Mucosa of gallbladder (tissue), 1 donor: ENCODE measurements at regions not wholly inside any gene's neighbourhood (a gene's known extent, or its start where the extent isn't known, plus 50 kb on each side); places are given as distances from the start of the nearest gene placed in this dataset.
"Not testable (repeated sequence)": the region's sequence is repeated elsewhere in the genome, so short reads cannot be mapped to it uniquely, and the experiment has no call there.

ENCODE experiments used
- DNase-seq: peaks from one replicate; pipeline ENCODE4 v3.0.0-alpha.2; 2020; ENCODE audit warnings: low spot score
- donor health status: DM: no; HTN: no; CAD: no.

DNA sequence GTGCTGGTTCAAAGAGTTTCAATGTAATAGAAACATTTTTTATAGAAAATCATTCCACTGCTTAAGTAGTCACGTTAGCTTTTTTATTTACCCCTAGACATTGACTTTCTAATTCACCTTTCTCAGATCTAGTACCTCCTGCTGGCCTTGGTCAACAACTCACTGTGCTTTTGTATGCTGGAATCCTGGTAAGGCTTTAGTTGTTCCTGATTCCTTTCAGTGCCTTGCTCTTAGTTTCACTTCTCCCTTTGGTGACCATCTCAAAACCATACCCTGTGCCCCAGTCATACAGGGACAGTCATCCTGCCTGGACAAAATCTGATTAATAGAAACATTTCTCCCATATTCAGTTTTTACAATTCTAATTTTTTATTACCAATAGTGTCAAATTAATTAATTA lies 130.2 kb downstream of the GPR37 start:
- no peak for DNase-seq

GRCh38 chr7:124633740-124634139 lies 131.9 kb downstream of the GPR37 start:
- DNase-seq = no peak

DNA sequence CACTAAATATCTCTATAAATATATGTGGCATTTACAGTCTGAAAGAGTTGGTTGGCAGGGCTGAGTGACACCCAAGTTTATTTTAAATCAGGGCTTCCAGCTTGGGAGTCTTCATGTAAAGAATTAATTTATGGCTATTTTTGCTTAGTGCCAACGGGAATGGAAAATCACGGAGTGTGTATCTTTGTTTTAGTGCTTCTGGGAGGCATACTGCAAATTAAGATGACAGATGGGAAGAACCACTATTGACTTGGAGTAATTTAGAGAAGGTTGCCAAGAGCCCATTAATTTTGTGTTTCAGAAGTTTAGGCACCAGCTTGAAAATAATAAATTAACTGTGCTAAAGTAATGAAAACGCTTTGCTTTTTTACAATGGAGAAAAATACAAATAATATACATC lies 135.2 kb downstream of the GPR37 start:
- no peak for DNase-seq

- DNase-seq = no peak
Observed at GRCh38 chr7:124618871-124619270, 146.7 kb downstream of the GPR37 start.

- not testable (repeated sequence) for DNase-seq
Observed at GRCh38 chr7:124618051-124618450, 147.5 kb downstream of the GPR37 start.

GRCh38 chr7:124603066-124603465 lies 162.5 kb downstream of the GPR37 start:
- no peak for DNase-seq

- no peak for DNase-seq
Observed at GRCh38 chr7:124597509-124597908, 168.1 kb downstream of the GPR37 start.

- no peak for DNase-seq
Observed at GRCh38 chr7:124596881-124597280, 168.7 kb downstream of the GPR37 start.

DNA sequence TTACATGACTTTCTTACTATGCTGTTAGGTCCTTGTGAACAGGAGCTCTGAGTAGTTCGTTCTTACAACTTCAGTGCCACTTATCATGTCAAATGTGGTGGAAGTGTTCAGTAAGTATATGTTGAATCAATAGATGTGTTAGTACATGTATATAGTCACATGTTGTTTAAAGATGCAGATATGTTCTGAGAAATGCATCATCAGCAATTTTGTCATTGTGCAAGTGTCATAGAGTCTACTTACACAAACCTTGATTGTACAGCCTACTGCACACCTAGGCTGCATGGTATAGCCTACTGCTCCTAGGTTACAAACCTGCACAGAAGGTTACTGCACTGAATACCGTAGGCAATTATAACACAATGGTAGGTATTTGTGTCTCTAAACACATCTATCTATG lies 174.8 kb downstream of the GPR37 start:
- no peak for DNase-seq

- no peak for DNase-seq
Observed at GRCh38 chr7:124577256-124577655, 188.3 kb downstream of the GPR37 start.

DNA sequence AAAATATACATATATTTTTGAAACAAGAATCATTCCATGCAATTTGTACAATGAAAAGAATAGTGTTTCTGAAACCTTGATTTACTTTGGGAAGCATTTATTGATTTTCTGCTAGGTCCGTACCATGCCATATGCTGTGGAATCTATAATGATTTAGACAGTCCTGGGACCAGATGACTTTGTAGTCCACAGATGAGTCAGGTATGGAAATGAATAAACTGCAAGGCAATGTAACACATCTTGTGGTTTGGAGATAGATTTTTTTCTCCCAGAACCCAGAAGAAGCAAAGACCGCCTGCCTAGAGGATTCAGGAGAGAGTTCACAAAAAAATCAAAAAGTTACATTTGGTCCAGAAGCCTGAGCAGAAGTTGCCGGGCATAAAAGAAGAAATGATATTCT lies 190.4 kb downstream of the GPR37 start:
- no peak for DNase-seq

GRCh38 chr7:124570558-124570957 lies 195.0 kb downstream of the GPR37 start:
- DNase-seq = no peak

DNA sequence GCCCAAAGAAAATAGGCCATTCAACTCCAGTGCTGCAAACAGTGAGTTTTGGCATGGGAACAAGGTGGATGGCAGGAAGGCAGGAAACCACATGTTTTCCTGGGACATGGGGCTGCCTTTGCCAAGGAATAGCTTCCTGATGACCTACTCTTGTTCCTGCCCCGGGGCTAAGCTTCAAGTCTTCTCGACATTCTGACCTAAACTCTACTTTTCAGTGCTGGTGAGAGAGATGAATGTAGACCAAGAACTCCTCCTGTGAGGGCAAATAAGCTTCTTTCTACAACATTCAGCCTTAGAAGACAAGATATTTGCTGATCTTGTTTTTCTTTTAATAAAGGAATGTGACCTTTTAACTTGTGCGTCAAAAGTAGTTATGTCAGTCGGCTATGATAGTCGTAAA lies 199.0 kb downstream of the GPR37 start:
- DNase-seq = peak; percentile 38

DNA sequence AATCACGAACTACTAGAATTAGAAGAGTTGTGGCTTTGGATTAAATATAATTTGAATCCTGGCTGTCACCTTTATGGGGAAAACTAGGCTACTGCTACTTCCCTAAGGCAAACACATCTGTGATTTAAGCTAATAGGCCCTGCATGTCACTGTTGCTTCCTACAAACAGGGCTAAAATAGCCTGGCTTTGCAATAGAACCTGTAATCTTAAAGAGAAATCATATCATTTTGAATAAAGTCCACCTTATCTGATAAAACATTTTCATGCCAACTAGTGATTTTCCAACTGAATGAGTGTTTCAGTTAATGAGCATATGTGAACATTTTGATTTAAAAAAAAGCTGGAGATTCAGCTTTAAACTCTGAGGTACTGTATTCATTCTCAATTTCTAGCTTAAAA lies 208.0 kb downstream of the GPR37 start:
- no peak for DNase-seq

DNA sequence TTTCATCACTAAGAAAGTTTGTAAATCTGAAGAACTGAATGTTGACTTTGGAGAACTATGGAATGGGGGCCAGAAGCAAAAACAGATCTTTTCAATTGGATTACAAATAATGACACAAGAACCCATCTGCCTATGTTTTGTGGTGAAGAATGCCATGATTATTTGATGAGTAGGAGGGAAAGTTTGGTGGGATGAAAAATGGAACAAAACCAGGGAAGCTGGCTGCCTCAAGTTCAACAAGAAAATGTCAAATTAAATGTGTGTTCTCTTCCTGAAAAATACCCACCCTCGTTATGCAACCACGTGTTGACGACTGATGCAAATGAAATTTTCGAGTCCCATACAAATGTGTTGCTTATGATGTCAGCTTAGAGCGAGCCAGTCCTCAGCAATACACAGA lies 208.5 kb downstream of the GPR37 start:
- no peak for DNase-seq

DNA sequence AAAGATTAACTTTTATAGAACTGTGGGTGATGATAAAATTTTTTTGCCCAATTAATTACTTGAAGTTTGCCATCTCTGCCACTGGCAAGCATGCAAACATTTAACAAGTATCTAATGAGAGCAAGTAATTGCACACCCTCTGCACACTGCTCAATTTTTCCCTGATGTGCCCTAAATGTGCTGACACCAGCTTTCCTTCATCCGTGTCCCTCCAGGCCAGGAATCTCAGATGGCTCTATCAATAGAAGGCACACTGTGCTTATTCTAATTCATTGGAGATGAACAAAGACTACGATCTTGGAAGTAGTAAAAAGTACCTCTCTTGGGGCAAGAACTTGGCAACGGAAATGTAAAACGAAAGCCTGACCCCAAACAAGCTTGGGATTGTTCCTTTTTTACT lies 212.1 kb downstream of the GPR37 start:
- no peak for DNase-seq

- no peak for DNase-seq
Observed at GRCh38 chr7:124552217-124552616, 213.4 kb downstream of the GPR37 start.

GRCh38 chr7:124550036-124550435 lies 215.6 kb downstream of the GPR37 start:
- no peak for DNase-seq

GRCh38 chr7:124542476-124542875 lies 223.1 kb downstream of the GPR37 start:
- DNase-seq = no peak

GRCh38 chr7:124536156-124536762 lies 229.3 kb downstream of the GPR37 start:
- no peak for DNase-seq

DNA sequence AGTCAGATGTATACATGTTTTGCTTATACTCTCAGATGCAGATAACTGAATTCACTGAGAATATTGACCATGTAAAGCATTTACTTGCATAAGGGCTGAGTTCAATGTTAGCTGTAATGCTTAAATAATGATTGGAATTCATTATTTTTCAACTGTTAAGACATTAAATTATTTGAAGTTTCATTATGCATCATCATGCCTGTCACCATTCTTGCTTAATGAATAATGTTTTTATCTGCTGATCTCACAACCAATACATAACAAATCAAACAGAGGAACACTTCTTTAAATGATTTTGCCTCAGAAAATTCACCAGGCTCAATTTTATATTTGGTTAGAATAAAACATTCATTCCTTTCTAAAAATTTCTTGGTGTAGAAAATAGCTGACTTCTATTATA lies 233.4 kb downstream of the GPR37 start:
- DNase-seq = no peak

- no peak for DNase-seq
Observed at GRCh38 chr7:124516911-124517310, 248.7 kb downstream of the GPR37 start.

GRCh38 chr7:124515106-124515830 lies 250.3 kb downstream of the GPR37 start:
- DNase-seq = no peak

DNA sequence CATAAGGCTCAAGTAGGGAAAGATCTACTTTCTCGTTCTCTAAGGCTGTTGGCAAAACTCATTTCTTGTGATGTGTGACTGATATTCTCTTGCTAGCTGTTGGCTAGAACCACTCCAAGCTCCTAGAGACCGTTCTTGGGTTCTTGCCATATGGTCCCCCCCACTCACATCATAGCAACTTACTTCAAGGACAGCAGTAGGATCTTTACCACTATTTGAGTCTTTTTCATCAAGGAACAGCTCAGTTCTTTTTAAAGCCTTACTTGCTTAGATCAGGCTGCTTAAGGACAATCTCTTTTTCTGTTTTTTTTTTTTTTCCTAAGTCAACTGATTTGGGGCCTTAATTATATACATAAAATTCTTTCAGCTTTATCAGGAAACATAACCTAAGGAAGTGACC lies 251.1 kb downstream of the GPR37 start:
- no peak for DNase-seq
